Loucy (cell line): ENCODE measurements at regions not wholly inside any gene's neighbourhood (a gene's known extent, or its start where the extent isn't known, plus 50 kb on each side); places are given as distances from the start of the nearest gene placed in this dataset.

Source experiments
- H2AFZ ChIP-seq: fragments of 200-600 bp; sonication (generic); 2 replicates; pipeline ENCODE4 v1.6.0; 2016; ENCODE audit warnings: antibody characterized with exemption, mild to moderate bottlenecking, low read length, moderate library complexity
- H3F3A ChIP-seq: fragments of 200-600 bp; 2 replicates; pipeline ENCODE4 v1.6.0; 2016; ENCODE audit warnings: antibody characterized with exemption, low read depth, mild to moderate bottlenecking
- H3K27me3 ChIP-seq: fragments of 200-600 bp; sonication (generic); 2 replicates; pipeline ENCODE4 v1.6.1; 2014; ENCODE audit warnings: low read length, mild to moderate bottlenecking; ENCODE audit not compliant: insufficient read depth, poor library complexity, severe bottlenecking
- H3K36me3 ChIP-seq: fragments of 200-600 bp; sonication (generic); 2 replicates; pipeline ENCODE4 v1.6.1; 2016; ENCODE audit warnings: low read length; ENCODE audit not compliant: insufficient read depth
- H3K4me1 ChIP-seq: fragments of 200-600 bp; sonication (generic); 2 replicates; pipeline ENCODE4 v1.5.1; 2014; ENCODE audit warnings: low read length, mild to moderate bottlenecking; ENCODE audit not compliant: insufficient read depth, poor library complexity, severe bottlenecking
- H3K4me2 ChIP-seq: fragments of 200-600 bp; sonication (generic); 2 replicates; pipeline ENCODE4 v1.6.0; 2014; ENCODE audit warnings: antibody characterized with exemption, low read length, low read depth, mild to moderate bottlenecking; ENCODE audit not compliant: poor library complexity, severe bottlenecking
- H3K4me3 ChIP-seq: fragments of 200-600 bp; sonication (generic); 2 replicates; pipeline ENCODE4 v1.5.1; 2014; ENCODE audit warnings: low read length, mild to moderate bottlenecking, mixed read lengths; ENCODE audit not compliant: poor library complexity, severe bottlenecking
- H3K79me2 ChIP-seq: fragments of 200-600 bp; sonication (generic); 2 replicates; pipeline ENCODE4 v1.6.1; 2014; ENCODE audit warnings: low read length; ENCODE audit not compliant: insufficient read depth
- H3K9ac ChIP-seq: fragments of 200-600 bp; sonication (generic); 2 replicates; pipeline ENCODE4 v1.6.0; 2014; ENCODE audit warnings: mild to moderate bottlenecking, low read depth, low read length, moderate library complexity; ENCODE audit not compliant: poor library complexity, severe bottlenecking
- H3K9me2 ChIP-seq: fragments of 200-600 bp; sonication (generic); replicated peaks from 2 replicates; pipeline ENCODE4 v1.6.1; 2016; ENCODE audit warnings: low read depth, low read length, mixed read lengths
- H3K9me3 ChIP-seq: fragments of 200-600 bp; sonication (generic); 2 replicates; pipeline ENCODE4 v1.6.1; 2014; ENCODE audit warnings: mild to moderate bottlenecking, antibody characterized with exemption, low read length, low read depth; ENCODE audit not compliant: insufficient read depth
- H4K20me1 ChIP-seq: fragments of 200-600 bp; sonication (generic); 2 replicates; pipeline ENCODE4 v1.6.0; 2014; ENCODE audit warnings: antibody characterized with exemption, low read length, mild to moderate bottlenecking; ENCODE audit not compliant: insufficient read depth, poor library complexity, severe bottlenecking
- CTCF ChIP-seq: fragments of 200-600 bp; sonication (generic); conservative IDR thresholded peaks from 2 replicates; pipeline ENCODE4 v1.5.1; 2014; ENCODE audit warnings: mild to moderate bottlenecking, antibody characterized with exemption, low read length
- EZH2phosphoT487 ChIP-seq: fragments of 200-600 bp; IDR thresholded peaks from 2 replicates; pipeline ENCODE4 v1.6.1; 2018; ENCODE audit warnings: antibody characterized with exemption, mild to moderate bottlenecking, moderate library complexity, borderline replicate concordance

- Histone ChIP-seq H3K4me1 (no peaks in the 10 kb centered on the region), H3K9me3 (peaks cover 2% of the 10 kb centered on the region; the same call in 1 of the 2 replicates), H3K4me2 (no peak overlapping the region), H3F3A (no peaks in the 10 kb centered on the region), H3K79me2 (no peaks in the 10 kb centered on the region), H4K20me1 (no peaks in the 10 kb centered on the region), H3K9me2 (no peaks in the 10 kb centered on the region), H3K9ac (no peak overlapping the region), H3K4me3 (no peak overlapping the region), H2AFZ (no peak overlapping the region), H3K36me3 (no peaks in the 10 kb centered on the region), H3K27me3 (no peaks in the 10 kb centered on the region)
- TF ChIP-seq CTCF (no peak), EZH2phosphoT487 (no peak)
These were observed 160.7 kb upstream of the RFC3 start for GRCh38 chr13:33657274-33657673.

GRCh38 chr13:33659466-33659865, 158.5 kb upstream of the RFC3 start:
- Histone ChIP-seq H3K9me3 (peaks cover 2% of the 10 kb centered on the region; the same call in 1 of the 2 replicates), H3K27me3 (no peaks in the 10 kb centered on the region), H3K79me2 (no peaks in the 10 kb centered on the region), H3K36me3 (no peaks in the 10 kb centered on the region), H3F3A (no peaks in the 10 kb centered on the region), H2AFZ (no peak overlapping the region), H3K4me3 (no peak overlapping the region), H3K9me2 (no peaks in the 10 kb centered on the region), H3K4me1 (no peaks in the 10 kb centered on the region), H3K4me2 (no peak overlapping the region), H4K20me1 (no peaks in the 10 kb centered on the region), H3K9ac (no peak overlapping the region)
- TF ChIP-seq EZH2phosphoT487 (no peak), CTCF (no peak)

GRCh38 chr13:33659894-33660293, 158.1 kb upstream of the RFC3 start:
- Histone ChIP-seq H3K79me2 (no peaks in the 10 kb centered on the region), H3K27me3 (no peaks in the 10 kb centered on the region), H3K4me2 (no peak overlapping the region), H3K4me3 (no peak overlapping the region), H3K9ac (no peak overlapping the region), H3K4me1 (no peaks in the 10 kb centered on the region), H3K9me3 (peaks cover 2% of the 10 kb centered on the region; the same call in 1 of the 2 replicates), H2AFZ (no peak overlapping the region), H4K20me1 (no peaks in the 10 kb centered on the region), H3F3A (no peaks in the 10 kb centered on the region), H3K9me2 (no peaks in the 10 kb centered on the region), H3K36me3 (no peaks in the 10 kb centered on the region)
- TF ChIP-seq EZH2phosphoT487 (no peak), CTCF (no peak)
